NCI-H2196 (cell line): ENCODE measurements at regions not wholly inside any gene's neighbourhood (a gene's known extent, or its start where the extent isn't known, plus 50 kb on each side); places are given as distances from the start of the nearest gene placed in this dataset.
"Not testable (repeated sequence)": the region's sequence is repeated elsewhere in the genome, so short reads cannot be mapped to it uniquely, and the experiment has no call there.

ENCODE experiments used
- DNase-seq: peaks from one replicate; lab custom pipeline; 2025; ENCODE audit not compliant: unreplicated experiment; lab: John Stamatoyannopoulos, UW

GRCh38 chr13:44853641-44854040 is 135.6 kb downstream of the NUFIP1 start:
- DNase-seq, result peak; percentile 17

- DNase-seq, result no peak
These were observed 140.2 kb downstream of the NUFIP1 start for GRCh38 chr13:44848920-44849676.

GRCh38 chr13:44845281-44846058 is 143.8 kb downstream of the NUFIP1 start:
- DNase-seq, result not testable (repeated sequence)

DNA sequence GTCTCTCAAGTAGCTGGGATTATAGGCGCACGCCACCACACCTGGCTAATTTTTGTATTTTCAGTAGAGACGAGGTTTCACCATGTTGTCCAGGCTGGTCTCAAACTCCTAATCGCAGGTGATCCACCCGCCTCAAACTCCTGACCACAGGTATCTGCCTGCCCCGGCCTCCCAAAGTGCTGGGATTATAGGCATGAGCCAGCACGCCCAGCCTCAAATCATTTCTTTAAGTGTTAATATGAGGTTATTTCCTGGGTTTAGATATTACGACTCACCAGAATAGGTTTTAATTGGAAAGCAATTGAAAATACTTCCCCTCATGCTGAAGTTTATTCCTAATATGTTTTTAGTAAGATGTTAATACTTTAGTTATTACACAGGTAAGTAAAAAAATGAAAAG is 144.5 kb downstream of the NUFIP1 start:
- no peak for DNase-seq

- no peak for DNase-seq
These were observed 145.9 kb downstream of the NUFIP1 start for GRCh38 chr13:44843403-44843802.

DNA sequence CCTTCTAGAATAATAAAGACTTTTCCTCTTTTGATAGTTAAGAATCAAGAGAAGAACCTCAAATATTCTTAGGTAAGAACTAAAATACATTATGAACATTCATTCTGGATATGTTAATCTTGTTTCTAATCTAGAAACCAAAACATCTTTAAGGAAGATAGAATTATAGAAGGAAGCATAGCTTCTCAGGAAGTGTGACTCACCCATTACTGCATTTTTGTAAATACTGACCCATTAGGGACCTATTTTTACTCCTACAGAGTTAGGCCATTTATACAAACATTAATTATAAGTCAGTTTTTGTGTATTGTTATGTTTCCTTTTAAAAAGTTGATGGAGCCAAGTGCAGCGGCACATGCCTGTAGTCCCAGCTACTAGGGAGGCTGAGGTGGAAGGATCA is 147.1 kb downstream of the NUFIP1 start:
- no peak for DNase-seq

DNA sequence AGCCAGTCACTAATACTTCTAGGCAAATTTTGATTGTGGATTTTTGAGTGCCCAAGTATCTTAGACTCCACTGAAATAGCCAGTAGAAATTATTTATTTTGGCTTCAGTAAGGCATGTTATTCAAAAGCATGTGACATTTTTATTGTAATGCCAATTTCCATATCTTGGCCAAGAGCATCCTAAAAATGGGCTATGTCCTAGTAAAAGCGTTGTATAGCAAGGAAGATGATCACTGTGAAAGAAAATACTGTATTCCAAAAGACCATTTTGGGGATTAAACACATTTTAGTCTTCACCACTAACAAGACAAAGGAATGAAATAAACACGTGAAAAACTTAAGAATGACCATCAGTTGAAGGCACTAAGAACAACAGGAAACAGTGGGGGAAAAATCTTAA is 149.1 kb downstream of the NUFIP1 start:
- no peak for DNase-seq

GRCh38 chr13:44837250-44837649 is 152.0 kb downstream of the NUFIP1 start:
- DNase-seq, result no peak

DNA sequence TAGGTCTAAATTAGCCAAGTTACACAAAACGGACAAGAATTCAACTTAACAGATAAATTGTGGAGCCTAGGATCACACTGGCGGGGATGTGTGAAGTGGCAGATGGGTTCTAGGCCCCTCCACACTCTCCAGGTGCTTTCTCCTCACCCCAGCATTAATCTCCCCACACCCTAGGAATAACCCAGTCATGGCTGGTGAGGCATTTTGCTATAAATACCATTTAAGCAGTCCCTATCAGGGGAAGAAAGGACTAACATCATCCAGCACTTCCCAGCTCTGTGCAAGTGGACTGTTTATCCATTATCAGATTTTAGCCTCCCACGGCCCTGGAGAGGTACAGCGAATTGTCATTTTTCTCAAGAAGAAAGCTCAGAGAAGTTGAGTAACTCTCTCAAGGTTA is 154.9 kb downstream of the NUFIP1 start:
- DNase-seq, result no peak

DNA sequence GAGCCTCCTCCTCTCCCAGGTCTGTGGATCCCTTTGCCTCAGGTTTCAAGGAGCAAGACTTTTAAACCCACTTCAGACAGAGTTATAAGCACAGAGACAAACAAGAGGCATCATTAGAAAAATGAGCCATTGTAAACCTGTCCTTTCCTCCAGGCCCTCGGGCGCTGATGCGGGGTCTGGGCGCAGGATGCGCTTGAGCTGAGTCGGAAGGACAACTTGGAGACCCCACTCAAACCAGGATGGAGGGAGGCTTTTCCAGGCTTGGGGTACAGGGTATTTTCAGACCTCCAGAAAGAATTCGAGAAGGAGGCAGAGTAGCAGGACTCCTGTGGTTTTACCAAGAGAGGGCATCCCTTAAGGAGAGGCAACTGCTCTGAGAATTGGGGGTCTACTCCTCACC is 155.6 kb downstream of the NUFIP1 start:
- DNase-seq, result no peak

GRCh38 chr13:44833139-44833538 is 156.1 kb downstream of the NUFIP1 start:
- no peak for DNase-seq

DNA sequence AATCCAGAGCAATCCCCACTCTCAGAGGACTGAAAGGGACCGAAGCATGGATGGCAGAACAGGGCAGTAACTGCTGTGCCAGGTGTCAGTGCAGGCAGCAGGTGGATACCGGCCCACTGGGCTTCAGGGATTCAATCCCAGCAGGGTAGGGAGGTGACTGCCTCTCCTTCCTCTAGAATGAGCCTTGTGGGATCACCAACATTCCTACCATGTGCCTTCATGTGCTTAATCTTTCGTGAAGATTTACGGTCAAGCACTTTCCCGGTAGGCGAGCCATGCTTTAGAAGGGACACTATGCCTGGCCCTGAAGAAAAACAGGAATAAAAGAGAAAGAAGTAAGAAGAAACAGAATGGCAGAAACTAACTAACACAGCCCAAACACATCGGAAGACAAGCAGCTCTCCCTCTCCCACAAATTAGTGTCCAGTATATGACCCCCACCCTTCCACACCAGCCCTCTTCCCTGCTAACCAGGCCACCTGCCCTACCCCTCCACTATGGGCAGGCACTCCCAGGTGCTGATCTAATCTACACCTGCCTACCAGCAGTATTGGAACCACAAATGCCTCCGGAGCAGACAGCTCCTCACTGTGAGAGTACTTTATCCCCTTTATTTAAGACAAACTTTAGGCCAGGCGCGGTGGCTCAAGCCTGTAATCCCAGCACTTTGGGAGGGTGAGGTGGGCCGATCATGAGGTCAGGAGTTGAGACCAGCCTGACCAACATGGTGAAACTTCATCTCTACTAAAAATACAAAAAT is 162.5 kb downstream of the NUFIP1 start:
- no peak for DNase-seq

- no peak for DNase-seq
These were observed 163.3 kb downstream of the NUFIP1 start for GRCh38 chr13:44825953-44826352.

DNA sequence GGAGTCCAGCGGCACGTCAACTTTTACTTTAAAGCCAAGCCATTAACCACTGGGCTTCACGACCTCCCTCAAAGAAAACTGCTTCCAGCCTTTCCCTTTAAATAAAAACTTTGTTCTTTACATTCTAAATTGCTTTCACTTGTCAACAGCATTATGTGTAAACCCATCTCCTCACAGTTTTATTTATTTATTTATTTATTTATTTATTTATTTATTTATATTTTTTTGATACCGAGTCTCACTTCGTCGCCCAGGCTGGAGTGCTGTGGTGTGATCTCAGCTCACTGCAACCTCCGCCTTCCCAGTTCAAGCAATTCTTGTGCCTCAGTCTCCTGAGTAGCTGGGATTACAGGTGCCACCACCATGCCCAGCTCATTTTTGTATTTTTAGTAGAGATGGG is 165.7 kb downstream of the NUFIP1 start:
- not testable (repeated sequence) for DNase-seq

DNA sequence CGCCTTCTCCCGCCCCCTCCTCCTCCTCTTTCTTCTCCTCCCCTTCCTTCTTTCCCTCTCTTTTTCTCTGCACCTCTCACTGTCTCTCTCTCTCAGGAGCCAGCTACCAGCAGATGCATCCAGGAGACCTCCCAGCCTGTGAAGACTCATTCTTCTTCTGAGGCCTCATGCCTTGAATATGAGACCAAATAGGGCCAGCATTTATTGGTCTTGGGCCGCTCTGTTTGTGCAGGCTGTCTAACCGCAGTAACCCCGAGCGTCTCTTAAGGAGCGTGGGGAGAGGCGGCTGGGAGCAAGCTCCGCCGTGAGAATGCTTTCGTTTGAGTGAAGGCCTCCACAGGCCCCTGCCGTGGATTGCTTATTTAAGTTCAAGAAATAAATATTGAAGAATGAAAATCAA is 167.0 kb downstream of the NUFIP1 start:
- DNase-seq, result no peak

DNA sequence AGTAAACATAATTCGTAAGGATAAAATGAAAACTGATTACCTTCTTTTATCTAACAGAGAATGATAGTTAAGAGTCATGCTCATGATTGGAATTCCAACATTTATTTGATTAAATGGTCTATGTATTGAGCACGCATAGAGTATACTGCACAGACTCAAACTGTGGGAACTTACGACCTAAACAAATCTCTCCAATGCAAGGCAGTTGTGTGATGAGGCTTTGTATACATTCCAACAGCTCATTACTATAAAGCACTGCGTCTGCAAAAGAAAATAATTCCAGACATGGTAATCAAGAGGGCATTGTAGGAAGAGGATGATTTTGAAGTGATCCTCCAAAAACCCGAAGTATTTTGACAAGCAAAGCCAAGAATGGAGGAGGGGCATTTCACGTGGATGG is 169.5 kb downstream of the NUFIP1 start:
- no peak for DNase-seq

DNA sequence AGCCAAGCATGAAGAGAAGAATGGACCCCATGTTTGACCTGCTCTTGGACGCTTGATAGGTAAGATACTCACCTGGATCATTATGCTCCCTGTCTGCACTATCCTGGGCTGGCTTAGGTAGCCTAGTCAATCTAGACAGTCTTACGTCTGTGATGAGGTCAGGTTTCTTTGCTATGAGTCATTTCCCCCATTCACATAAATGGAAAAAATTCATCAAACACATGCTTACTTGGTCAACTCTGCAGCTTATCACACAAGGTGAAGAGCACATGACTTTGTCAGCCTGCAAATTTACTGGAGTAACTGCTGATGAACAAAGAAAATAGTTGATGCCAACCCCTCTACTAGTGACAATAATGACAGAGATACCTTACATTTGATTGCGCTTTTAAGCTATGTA is 170.0 kb downstream of the NUFIP1 start:
- peak; percentile 60 for DNase-seq

GRCh38 chr13:44818428-44818827 is 170.8 kb downstream of the NUFIP1 start:
- DNase-seq, result peak; percentile 5

GRCh38 chr13:44818016-44818415 is 171.3 kb downstream of the NUFIP1 start:
- no peak for DNase-seq

DNA sequence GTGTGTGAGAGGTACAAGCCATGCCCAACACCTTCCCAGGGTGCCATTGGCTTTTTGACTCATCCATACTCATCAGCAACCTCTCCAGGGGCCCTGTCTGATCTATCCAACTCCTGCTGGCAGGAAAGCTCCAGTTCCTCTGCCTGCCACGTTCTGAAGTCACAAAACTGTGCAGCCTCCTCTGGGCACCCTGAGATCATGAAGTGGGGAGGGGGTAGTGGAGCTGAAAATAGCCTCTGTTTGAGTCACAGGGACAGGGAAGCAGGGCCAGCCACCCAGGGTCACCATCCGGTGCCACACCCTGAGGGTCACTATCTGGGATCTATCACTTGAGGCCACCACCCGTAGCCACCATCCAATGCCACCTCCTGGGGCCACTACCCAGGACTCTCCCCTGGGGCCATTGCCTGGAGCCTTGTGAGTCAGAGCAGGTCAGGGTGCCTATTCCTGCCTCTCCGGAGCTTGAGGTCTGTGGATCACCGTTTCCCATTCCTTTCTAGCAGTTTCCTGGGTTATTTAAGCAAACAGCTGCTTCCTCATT is 172.1 kb downstream of the NUFIP1 start:
- DNase-seq, result no peak

DNA sequence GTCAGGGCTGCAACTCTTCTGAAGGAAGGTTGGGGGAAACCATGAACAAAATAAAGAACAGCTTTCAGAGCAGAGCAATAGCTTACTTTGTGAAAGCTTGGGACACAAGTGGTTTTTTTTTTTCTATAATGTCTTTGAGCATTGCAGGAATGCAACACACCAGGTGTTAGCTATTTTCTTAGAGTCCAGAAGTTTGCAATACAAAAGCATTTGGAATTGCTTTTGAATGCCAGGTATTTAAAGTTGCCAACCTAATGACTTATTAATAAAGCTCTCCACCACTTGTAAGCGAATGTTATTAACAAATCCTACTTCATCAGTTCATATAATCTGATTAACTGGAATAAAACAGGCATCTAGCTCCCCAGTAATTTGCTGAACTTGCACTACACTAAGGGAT is 172.6 kb downstream of the NUFIP1 start:
- DNase-seq, result no peak

DNA sequence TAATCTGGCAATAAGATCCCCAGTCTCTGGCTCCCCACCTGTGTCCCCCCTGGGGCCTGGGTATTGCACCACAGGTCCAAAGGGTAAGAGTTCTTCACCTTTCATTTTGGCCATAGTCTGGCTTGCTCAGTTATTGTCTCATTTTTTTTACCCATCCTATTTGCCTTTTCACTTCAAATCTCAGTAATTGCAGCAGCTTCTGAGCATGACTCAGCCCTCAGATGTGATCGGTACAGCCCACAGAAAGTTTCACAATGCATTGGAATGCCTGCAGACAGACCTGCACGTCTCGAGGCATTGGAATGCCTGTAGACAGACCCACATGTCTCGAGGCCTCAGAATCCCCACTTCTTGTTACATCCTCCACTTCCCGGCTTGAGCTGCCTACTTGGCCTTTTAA is 173.6 kb downstream of the NUFIP1 start:
- no peak for DNase-seq
